ENCODE measurements at regions not wholly inside any gene's neighbourhood (a gene's known extent, or its start where the extent isn't known, plus 50 kb on each side); places are given as distances from the start of the nearest gene placed in this dataset.

DNA sequence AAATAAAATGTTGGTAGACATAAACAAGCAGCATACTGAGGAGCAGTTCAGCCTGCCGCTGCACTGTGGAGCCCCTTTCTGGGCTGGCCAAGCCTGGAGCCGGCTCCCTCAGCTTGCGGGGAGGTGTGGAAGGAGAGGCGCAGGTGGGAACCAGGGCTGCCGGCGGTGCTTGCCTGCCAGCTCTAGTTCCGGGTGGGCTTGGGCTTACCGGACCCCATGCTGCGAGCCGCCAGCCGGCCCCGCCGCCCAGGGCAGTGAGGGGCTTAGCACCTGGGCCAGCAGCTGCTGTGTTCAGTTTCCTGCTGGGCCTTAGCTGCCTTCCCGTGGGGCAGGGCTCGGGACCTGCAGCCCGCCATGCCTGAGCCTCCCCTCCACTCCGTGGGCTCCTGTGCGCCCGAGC is 672.9 kb upstream of the POM121L12 start:
- in situ Hi-C loops (cut with MboI; ENCODE audit: low pct_ligation_motif_present in 1 of 4, low pct_unique_long_range_greater_than_20kb in 1 of 4, low sequenced_read_pairs in 3 of 4) (no loop called here), intact Hi-C loops (cut with DNase I; ENCODE audit: low total_unique reads) (no loop called here)
- Histone ChIP-seq H3K27ac (no peak overlapping the region), H3K36me3 (no peaks in the 10 kb centered on the region), H3K4me1 (no peaks in the 10 kb centered on the region), H3K4me3 (no peak overlapping the region), H3K27me3 (no peaks in the 10 kb centered on the region), H3K9me3 (no peaks in the 10 kb centered on the region)
- TF ChIP-seq POLR2AphosphoS5 (IDR thresholded peaks at IDR 0.05), result no peak
- no peak for TF ChIP-seq EP300 (IDR thresholded peaks at IDR 0.05; ENCODE audit: low read depth)
- TF ChIP-seq CTCF (IDR thresholded peaks at IDR 0.05), result no peak
- TF ChIP-seq POLR2A (IDR thresholded peaks at IDR 0.05), result no peak
- WGBS, 2 donors (ENCODE audit: low coverage in 1 of 2), result 94% methylated on average over 13 of the region's 19 CpGs; no CpG with 5 or more reads in 1 of the 2 donors
- DNase-seq, result no peak

GRCh38 chr7:52360541-52360940 is 674.9 kb upstream of the POM121L12 start:
- in situ Hi-C loops (cut with MboI; ENCODE audit: low pct_ligation_motif_present in 1 of 4, low pct_unique_long_range_greater_than_20kb in 1 of 4, low sequenced_read_pairs in 3 of 4), result no loop called here
- Histone ChIP-seq H3K9me3 (no peaks in the 10 kb centered on the region), H3K36me3 (no peaks in the 10 kb centered on the region), H3K27me3 (no peaks in the 10 kb centered on the region), H3K27ac (no peak overlapping the region), H3K4me3 (no peak overlapping the region), H3K4me1 (no peaks in the 10 kb centered on the region)
- intact Hi-C loops (cut with DNase I; ENCODE audit: low total_unique reads), result no loop called here
- TF ChIP-seq POLR2AphosphoS5 (IDR thresholded peaks at IDR 0.05) (no peak), POLR2A (IDR thresholded peaks at IDR 0.05) (no peak), EP300 (IDR thresholded peaks at IDR 0.05; ENCODE audit: low read depth) (no peak), CTCF (IDR thresholded peaks at IDR 0.05) (no peak)
- 47% methylated on average over 3 of the region's 3 CpGs for WGBS, 2 donors (ENCODE audit: low coverage in 1 of 2)
- no peak for DNase-seq

DNA sequence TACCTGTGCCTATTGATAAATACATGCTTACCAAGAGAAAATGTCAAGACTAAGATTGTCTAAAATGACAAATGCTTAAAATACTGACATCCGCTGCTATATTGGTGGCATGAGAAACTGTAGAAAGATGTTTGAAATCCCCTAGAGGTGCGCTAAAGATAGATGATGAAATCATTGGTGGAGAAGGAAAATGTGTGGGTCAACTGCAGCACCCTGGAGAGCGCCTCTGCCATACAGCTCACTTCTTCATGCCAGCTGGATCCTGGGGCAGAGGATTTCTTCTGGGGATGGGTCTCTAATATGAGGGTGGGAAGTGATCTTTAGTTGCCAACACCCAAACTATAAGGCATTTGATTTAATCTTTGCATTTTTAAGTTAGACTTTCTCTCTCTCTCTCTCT is 680.4 kb upstream of the POM121L12 start:
- no peak overlapping the region for H3K27ac ChIP-seq
- H3K27me3 ChIP-seq, result no peaks in the 10 kb centered on the region
- H3K9me3 ChIP-seq, result no peaks in the 10 kb centered on the region
- TF ChIP-seq POLR2A (IDR thresholded peaks at IDR 0.05), result no peak
- no peak for TF ChIP-seq EP300 (IDR thresholded peaks at IDR 0.05; ENCODE audit: low read depth)
- H3K36me3 ChIP-seq, result no peaks in the 10 kb centered on the region
- intact Hi-C loops (cut with DNase I; ENCODE audit: low total_unique reads) (no loop called here), in situ Hi-C loops (cut with MboI; ENCODE audit: low pct_ligation_motif_present in 1 of 4, low pct_unique_long_range_greater_than_20kb in 1 of 4, low sequenced_read_pairs in 3 of 4) (no loop called here)
- no peak for DNase-seq
- H3K4me3 ChIP-seq, result no peak overlapping the region
- 65 to 83% methylated on average over 3 of the region's 3 CpGs for WGBS, 2 donors (ENCODE audit: low coverage in 1 of 2)
- no peaks in the 10 kb centered on the region for H3K4me1 ChIP-seq

DNA sequence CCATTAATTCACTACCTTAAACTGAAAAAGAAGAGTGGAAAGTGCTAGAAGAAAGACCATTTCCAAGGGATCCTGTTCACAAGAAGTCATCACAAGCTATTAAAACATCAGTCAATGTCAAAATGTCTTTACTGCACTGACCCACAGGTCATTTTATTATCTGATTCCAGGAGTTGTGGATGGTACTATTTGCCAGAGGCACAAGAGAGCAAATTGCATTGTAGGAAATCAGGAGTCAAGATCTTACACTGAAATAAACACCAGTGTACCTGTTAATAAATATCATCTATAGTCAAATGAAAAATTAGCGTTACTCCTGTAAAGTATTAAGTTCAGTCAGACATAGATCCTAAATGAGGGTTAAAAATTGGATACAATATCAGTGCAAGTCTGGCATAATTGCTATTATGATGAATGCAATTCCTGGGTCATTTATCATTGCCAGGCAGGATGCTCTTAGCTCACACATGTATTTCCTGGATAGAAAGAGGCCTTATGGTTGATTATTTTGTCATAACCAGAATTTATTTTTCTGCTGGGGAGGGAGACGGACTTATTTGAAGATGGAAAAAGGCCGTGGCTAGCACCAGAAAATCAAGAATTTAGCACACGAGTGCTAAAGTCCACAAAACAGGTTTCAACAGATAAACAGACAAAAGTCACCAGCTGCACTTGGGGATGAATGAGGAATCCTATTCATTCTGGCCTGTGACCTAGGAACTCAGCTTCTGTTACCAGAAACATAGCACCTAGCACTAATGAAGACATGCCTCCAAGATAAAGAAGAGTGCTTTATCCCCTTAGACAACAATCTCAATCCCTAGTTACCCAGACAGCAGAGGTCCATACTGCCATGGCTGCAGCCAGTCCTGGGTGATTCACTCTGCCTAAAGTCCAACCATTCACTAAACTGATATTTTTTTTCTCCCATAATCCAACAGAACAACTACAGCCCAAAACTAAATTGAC is 683.1 kb upstream of the POM121L12 start:
- 37 to 53% methylated on average over 3 to 4 of the region's 4 CpGs for WGBS, 2 donors (ENCODE audit: low coverage in 1 of 2)
- in situ Hi-C loops (cut with MboI; ENCODE audit: low pct_ligation_motif_present in 1 of 4, low pct_unique_long_range_greater_than_20kb in 1 of 4, low sequenced_read_pairs in 3 of 4) (no loop called here), intact Hi-C loops (cut with DNase I; ENCODE audit: low total_unique reads) (no loop called here)
- Histone ChIP-seq H3K36me3 (no peaks in the 10 kb centered on the region), H3K4me3 (no peak overlapping the region), H3K9me3 (no peaks in the 10 kb centered on the region), H3K27ac (no peak overlapping the region), H3K4me1 (no peaks in the 10 kb centered on the region), H3K27me3 (no peaks in the 10 kb centered on the region)
- TF ChIP-seq EP300 (IDR thresholded peaks at IDR 0.05; ENCODE audit: low read depth), result no peak
- no peak for TF ChIP-seq POLR2AphosphoS5 (IDR thresholded peaks at IDR 0.05)
- TF ChIP-seq POLR2A (IDR thresholded peaks at IDR 0.05), result no peak
- no peak for TF ChIP-seq CTCF (IDR thresholded peaks at IDR 0.05)
- no peak for DNase-seq
